Head of caudate nucleus (tissue), 42 donors: ENCODE measurements at regions not wholly inside any gene's neighbourhood (a gene's known extent, or its start where the extent isn't known, plus 50 kb on each side); places are given as distances from the start of the nearest gene placed in this dataset.

Experiments
- DNase-seq, 42 donors: peaks; one replicate each; pipeline versions ENCODE4 v3.0.0 to v3.0.0-alpha.2; 2020 to 2021; ENCODE audit warnings: mixed read lengths in 7 of 42
- intact Hi-C: fragments of 100-400 bp; cut with DNase I; formaldehyde crosslinking; loops from one replicate; pipeline ENCODE4 v1.15.0; 2022

DNA sequence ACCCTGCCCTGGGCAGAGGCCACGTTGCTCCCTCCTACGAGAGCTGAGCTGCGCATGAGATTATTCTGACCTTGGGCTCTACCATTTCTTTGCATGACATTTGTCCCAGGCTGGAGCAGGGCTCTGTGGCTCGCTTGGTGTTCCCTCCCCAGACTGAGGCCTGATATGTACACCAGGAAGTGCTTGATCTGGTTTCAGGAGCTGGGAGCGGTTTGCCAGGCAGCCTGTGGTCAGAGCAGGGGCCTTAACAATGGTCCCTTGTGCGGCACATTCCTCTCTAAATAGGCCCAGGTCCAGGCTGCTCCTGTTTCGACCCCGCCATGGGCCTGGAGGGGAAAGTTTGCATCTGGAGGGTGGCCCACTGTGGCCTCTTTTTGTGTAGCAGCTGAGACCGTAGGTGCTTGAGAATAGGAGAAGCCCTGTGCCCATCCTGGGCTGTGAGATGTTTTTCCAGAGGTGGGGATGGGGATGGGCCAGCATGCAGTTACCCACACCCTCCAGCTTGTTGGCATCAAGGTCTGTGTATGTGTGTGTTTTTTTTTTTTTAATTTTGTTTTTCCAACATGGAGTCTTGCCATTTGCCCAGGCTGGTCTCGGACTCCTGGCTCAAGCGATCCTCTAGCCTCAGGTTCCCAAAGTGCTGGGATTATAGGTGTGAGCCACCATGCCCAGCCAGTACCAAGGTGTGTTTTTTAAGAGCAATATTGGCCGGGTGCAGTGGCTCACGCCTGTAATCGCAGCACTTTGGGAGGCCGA, 253.9 kb downstream of the SEC14L1 start:
- peak in 1 of 42 donors; percentile 49 for DNase-seq
- intact Hi-C loops, result no loop called here

DNA sequence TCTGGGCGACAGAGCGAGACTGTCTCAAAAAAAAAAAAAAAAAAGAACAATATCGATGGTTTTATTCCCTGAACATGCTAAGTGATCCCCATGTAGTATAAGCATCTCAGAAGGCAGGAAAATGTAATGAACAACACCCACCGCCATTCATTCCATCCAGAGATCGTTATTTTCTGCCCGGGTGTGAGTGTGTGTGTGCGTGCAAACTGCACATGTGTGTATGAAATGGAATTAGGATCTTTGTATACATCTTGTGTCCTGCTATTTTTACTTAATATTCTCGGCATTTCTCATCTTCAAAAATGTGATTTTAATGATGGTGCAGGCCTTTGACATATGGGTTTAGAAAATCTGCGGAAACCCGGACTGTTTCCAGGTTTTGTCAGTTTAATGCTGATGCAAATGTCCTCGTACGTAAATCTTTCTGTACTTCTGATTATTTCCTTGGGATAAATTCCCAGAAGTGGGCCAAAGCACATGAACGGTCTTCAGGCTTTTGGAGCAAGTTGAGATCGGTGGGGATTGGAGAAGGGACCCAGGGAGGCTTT, 254.8 kb downstream of the SEC14L1 start:
- DNase-seq, result no peak

DNA sequence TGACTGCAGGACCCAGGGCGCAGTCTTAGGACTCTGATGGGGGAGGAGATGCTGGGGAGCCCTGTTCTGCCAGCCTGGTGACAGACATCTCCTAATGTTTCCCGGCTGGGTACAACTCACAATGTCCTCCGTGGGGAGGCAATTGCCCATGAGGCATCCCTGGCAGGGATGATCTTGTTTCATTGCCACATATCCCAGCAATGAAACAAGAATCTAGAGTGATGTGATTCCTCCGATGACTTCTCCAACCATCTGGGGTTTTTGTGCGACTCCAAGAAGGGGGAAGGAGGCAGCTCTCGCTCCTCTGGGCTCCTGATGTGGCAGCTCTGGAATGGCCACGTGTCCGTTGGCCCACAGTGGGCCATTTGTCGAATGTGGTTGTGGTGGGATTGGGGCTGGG, 255.8 kb downstream of the SEC14L1 start:
- DNase-seq, result no peak
- intact Hi-C loops, result no loop called here

More for the DNA sequence above, 254.8 kb downstream of the SEC14L1 start:
- intact Hi-C loops, result no loop called here

DNA sequence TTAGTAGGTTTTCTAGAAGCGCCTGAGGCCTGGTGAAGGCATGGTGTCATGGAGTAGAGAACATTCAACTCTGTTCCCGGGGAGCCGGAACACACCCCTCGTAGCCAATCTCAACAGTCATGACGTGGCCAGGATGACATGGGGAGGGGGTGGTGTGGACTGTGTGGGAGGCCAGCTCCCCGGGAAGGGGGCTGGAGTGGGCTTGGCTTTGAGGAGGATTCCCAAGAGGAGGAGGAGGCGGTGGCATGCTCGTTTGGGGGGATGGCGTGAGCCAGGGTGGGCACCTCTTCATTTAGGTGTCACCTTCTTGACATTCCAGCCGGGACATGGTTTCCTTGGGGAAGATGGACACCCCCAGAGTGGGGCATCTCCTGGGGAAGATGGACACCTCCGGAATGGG, 257.5 kb downstream of the SEC14L1 start:
- DNase-seq, result no peak
- intact Hi-C loops, result no loop called here

DNA sequence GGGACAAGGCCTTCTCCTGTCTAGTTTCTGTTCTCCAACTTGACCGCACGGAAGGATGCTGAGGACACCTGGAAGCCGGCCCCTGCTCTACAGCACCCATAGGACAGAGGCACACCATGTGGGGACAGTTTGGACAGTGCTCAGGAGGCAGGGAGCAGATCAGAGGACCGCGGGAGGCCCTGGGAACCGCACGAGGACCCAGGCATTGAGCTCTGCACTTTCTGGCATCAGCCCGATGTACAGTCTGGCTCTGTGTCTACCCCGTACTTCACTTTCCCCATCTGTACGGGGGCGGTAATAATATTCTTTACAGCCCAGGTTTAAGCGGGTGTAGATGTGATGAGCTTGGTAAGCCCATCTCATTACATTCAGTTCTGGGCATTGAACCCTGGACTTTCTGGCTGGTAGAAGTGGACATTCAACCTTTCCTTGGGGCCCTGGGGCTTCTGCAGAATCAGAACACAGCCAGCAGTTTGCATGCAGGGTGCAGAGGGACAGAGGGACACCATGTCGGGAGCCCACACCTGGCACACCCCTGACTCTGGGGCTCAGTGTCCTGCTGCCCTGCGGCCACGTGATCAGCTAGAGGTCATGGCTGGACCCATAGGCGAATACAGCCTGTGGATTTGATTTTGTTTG, 258.7 kb downstream of the SEC14L1 start:
- intact Hi-C loops, result no loop called here
- no peak for DNase-seq

DNA sequence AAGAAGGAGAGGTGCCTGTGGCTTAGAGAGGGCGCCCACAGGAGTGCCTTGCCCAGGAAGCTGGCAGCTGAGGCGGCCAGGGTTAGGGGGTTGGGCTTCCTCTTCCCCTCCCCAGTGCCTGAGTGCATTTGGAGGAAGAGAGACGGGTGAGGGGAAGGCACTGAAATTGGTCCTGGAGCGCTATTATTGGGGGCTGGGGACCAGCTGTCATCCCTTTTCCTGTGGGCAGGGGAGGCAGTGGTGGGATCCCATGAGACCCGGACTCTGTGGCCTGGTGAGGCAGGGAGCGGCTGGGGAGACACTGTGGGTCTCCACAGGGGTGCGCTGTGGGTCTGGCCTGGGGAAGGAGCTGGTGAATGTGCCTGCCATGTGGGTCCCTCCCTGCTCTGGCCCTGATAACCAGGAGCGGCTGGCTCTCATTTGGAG, 259.7 kb downstream of the SEC14L1 start:
- peak in 4 of 42 donors; percentile 23 to 53 (median 34) for DNase-seq
- intact Hi-C loops, result no loop called here

DNA sequence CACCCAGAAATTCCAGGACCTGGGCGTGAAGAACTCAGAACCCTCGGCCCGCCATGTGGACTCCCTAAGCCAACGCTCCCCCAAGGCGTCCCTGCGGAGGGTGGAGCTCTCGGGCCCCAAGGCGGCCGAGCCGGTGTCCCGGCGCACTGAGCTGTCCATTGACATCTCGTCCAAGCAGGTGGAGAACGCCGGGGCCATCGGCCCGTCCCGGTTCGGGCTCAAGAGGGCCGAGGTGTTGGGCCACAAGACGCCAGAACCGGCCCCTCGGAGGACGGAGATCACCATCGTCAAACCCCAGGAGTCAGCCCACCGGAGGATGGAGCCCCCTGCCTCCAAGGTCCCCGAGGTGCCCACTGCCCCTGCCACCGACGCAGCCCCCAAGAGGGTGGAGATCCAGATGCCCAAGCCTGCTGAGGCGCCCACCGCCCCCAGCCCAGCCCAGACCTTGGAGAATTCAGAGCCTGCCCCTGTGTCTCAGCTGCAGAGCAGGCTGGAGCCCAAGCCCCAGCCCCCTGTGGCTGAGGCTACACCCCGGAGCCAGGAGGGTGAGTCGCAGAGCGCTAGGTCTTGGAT, 261.5 kb downstream of the SEC14L1 start:
- intact Hi-C loops, result no loop called here
- DNase-seq, result no peak

DNA sequence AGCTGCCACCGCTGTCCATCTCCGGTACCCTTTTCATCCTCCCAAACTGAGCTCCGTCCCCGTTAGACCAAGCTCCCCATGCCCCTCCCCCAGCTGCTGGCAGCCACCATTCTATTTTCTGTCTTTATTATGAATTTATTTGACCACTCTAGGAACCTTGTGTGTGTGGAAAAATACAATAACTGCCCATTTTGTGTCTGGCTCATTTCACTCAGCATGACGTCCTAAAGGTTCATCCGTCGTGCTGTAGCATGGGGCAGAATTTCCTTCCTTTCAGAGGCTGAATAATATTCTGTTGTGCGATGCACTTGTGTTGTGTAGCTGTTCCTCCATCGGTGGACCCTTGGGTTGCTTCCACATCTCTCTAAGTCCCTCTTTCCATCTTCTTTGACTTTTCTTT, 263.1 kb downstream of the SEC14L1 start:
- DNase-seq, result no peak
- intact Hi-C loops, result no loop called here

DNA sequence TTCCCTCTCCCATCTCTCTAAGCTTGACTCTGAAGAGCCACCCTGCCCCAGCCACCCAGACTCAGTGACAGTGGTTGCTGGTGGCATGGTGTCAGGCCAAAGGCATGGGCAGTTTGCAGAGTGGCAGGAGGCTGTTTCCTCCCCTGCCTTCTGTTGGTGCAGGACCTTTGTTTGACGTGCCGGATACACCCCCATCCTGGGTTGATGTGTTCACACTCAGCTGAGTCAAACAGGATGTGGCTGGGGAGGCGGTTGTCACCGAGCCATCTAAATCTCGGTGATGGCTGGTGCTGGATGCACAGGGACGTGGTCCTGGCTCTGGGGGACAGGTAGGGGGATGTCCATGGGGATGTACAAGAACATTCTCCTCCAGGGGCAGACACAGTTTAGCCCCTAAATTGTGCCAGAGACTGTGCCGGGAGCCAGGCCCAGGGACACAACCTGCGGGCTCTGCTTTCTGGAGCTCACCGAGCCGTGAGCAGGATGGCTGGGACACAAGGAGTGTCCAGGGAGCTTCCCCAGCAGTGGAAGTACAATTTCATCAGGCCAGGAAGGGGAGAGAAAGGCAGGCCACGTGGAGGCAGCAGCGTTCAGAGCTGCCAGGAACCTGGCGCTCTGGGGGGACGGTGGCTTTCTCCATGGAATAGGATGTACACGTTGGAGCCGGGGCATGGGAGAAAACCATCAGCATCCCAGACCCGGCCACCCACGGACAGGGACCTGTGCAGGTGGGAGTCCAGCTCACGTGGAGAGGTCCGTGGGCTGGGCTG, 264.2 kb downstream of the SEC14L1 start:
- DNase-seq, result peak in 3 of 42 donors; percentile 21 to 52 (median 39)
- intact Hi-C loops, result no loop called here

DNA sequence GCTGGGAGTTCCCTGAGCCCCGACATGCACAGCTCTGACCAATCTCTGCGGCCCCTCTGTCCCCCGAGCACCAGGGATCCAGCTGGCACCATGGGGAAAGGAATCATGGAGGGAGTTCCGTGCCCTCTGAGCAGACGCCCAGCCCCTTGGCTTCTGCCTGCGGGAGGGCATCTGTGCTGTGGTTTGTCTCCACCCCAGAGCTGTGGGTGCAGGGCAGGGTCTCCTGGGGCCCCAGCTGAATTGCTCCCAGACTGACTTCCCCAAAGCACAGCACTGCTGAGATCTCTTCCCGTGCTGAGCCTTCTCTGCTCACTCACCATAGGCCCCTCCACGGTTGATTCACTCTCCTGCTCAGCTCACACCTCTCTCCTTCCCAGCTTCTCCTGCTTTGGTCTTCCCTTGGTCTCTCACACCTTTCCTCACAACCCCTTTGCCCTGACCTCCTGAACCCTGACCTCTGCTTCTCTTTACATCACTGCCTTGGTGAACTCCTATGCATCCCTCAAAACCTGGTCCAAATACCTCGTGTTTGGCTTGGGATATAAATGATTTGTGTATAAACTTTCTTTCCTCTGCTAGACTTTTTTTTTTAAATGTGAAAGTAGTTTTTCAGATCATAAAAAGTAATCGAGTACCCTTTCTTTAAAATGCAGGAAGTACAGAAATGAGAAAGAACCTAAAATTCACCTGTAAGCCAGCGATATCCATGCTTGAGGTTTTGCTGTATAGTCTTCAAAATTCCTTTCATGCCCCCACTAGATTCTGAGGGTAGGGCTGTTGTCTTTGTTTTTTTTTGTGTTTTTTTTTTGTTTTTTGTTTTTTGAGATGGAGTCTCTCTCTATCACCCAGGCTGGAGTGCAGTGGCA, 265.3 kb downstream of the SEC14L1 start:
- no peak for DNase-seq
- intact Hi-C loops, result no loop called here

DNA sequence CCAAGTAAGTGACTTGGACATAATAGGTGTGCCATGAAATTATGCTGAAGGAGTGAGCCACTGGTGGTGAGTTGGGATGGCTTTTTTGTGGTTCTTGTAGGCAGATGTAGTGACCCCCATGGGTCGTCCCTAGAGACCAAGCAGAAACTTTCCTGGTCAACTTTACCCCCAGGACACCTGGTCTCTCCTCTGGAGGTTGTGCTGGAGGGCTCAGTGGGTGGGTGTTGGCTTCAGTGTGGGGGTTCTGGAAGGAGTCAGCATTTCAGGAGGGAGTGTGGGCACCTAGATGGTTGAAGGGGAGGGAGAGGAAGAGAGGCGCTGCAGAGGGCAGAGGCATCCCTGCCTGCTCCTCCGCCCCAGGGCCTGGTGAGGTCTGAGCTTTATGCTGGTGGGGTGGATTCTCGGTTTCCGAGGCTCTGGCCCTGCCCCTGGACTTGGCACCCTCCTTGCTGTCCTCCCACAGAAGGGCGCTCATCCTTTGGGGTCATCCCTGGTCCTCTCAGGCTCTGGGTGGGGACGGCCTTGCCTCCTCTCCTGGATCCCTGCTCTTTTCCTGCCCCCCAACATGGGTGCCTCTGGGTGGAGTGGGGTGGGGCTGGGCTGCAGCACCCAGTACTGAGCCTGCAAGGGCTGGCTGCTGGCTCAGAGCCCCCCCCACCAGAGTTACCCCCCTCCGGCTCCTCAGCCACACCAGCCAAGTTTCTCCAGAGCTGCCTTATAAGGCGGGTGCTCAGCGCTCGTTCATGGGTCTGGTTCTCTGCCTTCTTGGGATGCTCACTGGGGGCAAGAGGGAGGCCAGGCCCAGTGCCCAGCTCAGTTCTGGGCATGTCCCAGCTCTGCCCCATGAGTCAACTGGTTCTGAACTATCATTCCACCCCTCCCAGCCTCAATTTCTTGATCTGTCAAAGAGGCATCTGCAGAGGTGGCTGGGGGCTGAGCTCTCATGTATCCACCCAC, 266.8 kb downstream of the SEC14L1 start:
- intact Hi-C loops, result no loop called here
- DNase-seq, result no peak

DNA sequence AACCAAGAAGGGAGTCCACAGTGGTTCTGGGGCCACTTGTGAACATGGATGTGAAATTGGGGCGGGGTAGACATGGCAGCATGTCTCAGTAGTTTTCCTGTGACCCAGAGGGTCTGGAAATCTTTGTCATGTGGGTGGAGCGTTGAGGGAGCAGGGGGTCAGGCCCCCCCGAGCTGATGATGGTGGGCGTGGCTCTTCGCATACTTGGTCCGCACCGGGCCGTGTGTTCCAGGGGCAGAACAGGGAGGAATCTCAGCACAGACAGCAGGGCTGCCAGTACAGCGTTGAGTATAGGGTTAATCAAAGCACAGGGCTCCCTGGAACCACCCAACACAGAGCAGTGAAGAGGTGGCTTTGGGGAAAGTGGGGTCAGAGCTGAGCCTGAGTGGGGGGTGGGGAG, 267.5 kb downstream of the SEC14L1 start:
- intact Hi-C loops, result no loop called here
- no peak for DNase-seq

DNA sequence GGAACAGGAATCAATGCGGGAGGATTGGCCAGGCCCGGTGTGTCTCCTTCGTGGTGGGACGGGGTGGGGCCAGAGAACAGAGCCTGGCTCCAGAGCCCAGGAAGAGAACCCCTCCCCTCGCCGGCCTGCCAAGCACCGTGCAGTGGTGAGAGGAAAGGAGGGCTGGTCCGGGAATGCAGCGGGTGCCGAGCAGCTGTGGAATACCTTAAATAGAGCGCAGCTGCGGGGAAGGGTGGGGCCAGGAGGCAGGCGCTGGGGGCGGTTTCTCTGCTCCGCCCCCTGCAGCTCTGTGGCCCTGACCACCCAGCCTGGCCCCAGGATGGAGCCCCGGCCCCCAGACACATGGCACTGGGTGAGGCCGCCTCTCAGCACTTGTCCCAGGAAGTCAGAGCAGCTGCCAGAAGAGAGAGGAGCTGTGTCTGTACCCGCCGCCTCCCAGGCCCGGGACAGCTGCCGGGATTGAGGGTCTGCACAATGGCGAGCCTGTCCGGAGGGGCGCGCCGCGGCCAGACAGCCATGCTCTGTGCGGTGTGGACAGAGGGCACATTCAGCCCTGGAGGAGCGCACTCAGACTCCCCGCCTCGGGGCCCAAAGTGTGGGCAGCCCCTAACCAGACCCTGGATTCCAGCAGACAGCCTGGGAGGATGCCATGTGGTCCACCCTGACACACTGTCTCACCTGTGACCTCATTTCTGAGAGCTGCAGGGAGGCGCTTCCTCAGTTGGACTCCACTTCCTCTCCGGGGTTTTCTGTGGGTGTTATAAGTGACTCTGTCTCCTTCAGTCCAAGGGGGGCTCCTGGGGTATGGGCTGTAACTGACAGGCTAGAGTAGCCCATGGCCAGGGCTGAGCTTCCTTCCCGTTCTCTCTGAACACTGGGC, 268.8 kb downstream of the SEC14L1 start:
- peak in 34 of 42 donors; percentile 24 to 72 (median 52) for DNase-seq
- intact Hi-C loops, result no loop called here

DNA sequence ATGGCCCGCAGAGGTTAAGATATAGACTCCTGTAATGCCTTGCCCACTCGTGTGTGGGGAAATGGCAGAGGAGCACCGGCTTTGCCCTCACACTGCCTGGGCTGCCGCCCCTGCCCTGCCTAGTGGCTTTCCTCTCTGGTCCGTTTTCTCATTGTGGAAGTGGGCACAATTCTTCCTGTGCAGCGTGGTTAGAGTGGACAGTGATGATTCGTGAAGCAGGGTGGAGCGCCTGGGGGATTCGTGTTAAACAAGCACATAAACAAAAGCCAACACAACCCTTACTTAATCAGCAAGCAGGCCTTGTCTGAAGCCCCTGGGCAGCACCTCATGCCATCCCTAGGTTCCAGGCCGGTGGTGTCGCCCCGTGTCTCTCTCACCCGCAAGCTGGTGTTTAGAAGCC, 269.7 kb downstream of the SEC14L1 start:
- DNase-seq, result no peak
- intact Hi-C loops, result no loop called here

DNA sequence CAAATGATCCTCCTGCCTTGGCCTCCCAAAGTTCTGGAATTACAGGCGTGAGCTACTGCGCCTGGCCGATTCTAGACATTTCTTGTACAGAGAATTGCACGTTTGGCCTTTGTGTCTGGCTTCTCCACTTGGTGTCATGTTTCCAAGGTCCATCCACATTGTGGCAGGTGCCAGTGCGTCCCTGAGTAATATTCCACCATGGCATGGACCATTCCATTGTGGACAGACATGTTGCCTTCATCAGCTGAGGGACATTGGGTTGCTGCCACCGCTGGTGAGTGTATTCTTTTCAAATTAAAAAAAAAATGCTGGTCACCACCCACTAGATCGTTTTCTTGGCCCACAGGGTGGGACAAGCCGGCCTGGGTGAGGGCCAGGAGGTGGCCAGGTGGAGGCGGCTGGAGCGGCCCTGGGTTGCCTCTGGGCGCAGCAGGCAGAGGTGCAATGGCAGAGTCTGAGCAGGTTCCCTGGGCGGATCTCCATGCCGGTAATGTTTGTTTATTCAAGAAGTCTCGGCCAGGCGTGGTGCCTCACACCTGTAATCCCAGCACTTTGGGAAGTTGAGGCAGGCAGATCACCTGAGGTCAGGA, 274.1 kb downstream of the SEC14L1 start:
- no peak for DNase-seq
- intact Hi-C loops, result no loop called here

DNA sequence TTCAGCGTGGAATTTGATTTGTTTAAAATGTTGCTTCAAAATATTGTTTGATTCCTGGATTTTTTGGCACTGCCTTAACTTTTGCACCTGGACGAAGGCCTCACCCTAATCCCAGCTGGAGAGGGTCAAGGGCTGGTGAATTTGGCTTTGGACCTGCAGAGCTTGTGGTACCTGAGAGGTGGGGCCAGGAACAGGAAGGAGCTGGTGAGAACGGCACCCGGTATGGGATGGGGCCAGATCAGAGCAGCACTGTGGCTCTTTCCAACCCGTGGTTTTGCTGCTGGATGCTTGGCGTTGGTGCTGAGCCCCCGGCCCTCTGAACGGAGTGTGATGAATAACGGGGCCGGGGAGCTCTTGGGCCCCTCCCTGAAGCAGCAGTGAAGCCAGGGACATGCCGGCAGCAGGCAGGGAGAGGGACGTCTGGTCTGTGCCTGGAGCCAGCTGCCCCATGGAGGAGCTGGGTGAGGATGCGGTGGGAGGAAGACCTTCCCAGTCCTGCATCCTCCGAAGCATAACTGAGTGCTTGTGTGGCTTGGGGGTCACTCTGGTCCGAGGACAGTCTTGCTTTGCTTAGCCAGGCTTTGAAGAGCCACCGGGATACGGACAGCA, 275.4 kb downstream of the SEC14L1 start:
- intact Hi-C loops, result no loop called here
- no peak for DNase-seq
